ENCODE measurements at regions not wholly inside any gene's neighbourhood (a gene's known extent, or its start where the extent isn't known, plus 50 kb on each side); places are given as distances from the start of the nearest gene placed in this dataset.
"Not testable (repeated sequence)": the region's sequence is repeated elsewhere in the genome, so short reads cannot be mapped to it uniquely, and the experiment has no call there.

GRCh38 chr7:124177891-124178290, 145.0 kb upstream of the TMEM229A start:
- in situ Hi-C loops (cut with HindIII; ENCODE audit: low sequenced_read_pairs): no loop called here
- H3K4me3 ChIP-seq (ENCODE audit: low read depth, low read length): no peak overlapping the region
- TF ChIP-seq CTCF (IDR thresholded peaks at IDR 0.05; ENCODE audit: low read depth, low read length): no peak
- no peak for DNase-seq (ENCODE audit: low read depth, low spot score)

GRCh38 chr7:124171812-124172211, 138.9 kb upstream of the TMEM229A start:
- H3K4me3 ChIP-seq (ENCODE audit: low read depth, low read length); DNase-seq (ENCODE audit: low read depth, low spot score); in situ Hi-C loops (cut with HindIII; ENCODE audit: low sequenced_read_pairs): not testable (repeated sequence)

- DNase-seq (ENCODE audit: low read depth, low spot score): peak; percentile 28
- no peak overlapping the region for H3K4me3 ChIP-seq (ENCODE audit: low read depth, low read length)
- TF ChIP-seq CTCF (IDR thresholded peaks at IDR 0.05; ENCODE audit: low read depth, low read length): peak; percentile 41
- in situ Hi-C loops (cut with HindIII; ENCODE audit: low sequenced_read_pairs): no loop called here
These were observed 138.2 kb upstream of the TMEM229A start for GRCh38 chr7:124171068-124171467.

- no peak for TF ChIP-seq CTCF (IDR thresholded peaks at IDR 0.05; ENCODE audit: low read depth, low read length)
- in situ Hi-C loops (cut with HindIII; ENCODE audit: low sequenced_read_pairs): no loop called here
These were observed 135.7 kb upstream of the TMEM229A start for GRCh38 chr7:124168616-124169015.

GRCh38 chr7:124162667-124163066, 129.8 kb upstream of the TMEM229A start:
- TF ChIP-seq CTCF (IDR thresholded peaks at IDR 0.05; ENCODE audit: low read depth, low read length): no peak
- no peak overlapping the region for H3K4me3 ChIP-seq (ENCODE audit: low read depth, low read length)
- peak; percentile 49 for DNase-seq (ENCODE audit: low read depth, low spot score)
- in situ Hi-C loops (cut with HindIII; ENCODE audit: low sequenced_read_pairs): no loop called here

More at GRCh38 chr7:124168616-124169015, 135.7 kb upstream of the TMEM229A start:
- no peak overlapping the region for H3K4me3 ChIP-seq (ENCODE audit: low read depth, low read length)
- DNase-seq (ENCODE audit: low read depth, low spot score): no peak

GRCh38 chr7:124155432-124156022, 122.7 kb upstream of the TMEM229A start:
- no peak overlapping the region for H3K4me3 ChIP-seq (ENCODE audit: low read depth, low read length)
- in situ Hi-C loops (cut with HindIII; ENCODE audit: low sequenced_read_pairs): no loop called here
- DNase-seq (ENCODE audit: low read depth, low spot score): peak; percentile 53
- TF ChIP-seq CTCF (IDR thresholded peaks at IDR 0.05; ENCODE audit: low read depth, low read length): peak; percentile 56

GRCh38 chr7:124152859-124153692, 120.2 kb upstream of the TMEM229A start:
- TF ChIP-seq CTCF (IDR thresholded peaks at IDR 0.05; ENCODE audit: low read depth, low read length): peak; percentile 51
- in situ Hi-C loops (cut with HindIII; ENCODE audit: low sequenced_read_pairs): no loop called here
- peak; percentile 50 for DNase-seq (ENCODE audit: low read depth, low spot score)
- H3K4me3 ChIP-seq (ENCODE audit: low read depth, low read length): no peak overlapping the region
